Esophagus muscularis mucosa (tissue), 4 donors: ENCODE measurements at regions not wholly inside any gene's neighbourhood (a gene's known extent, or its start where the extent isn't known, plus 50 kb on each side); places are given as distances from the start of the nearest gene placed in this dataset.

Experiments
- DNase-seq: peaks from one replicate; pipeline ENCODE4 v3.0.0-alpha.2; 2017; ENCODE audit errors: extremely low spot score
- H3K27ac ChIP-seq, 4 donors: fragments of 200-600 bp; sonication (generic); replicated peaks in 1 of 4; 1 replicate in 3 of 4; 2 replicates in 1 of 4; pipeline ENCODE4 v1.5.1; 2016 to 2019; ENCODE audit warnings: mild to moderate bottlenecking in 1 of 4
- H3K27me3 ChIP-seq, 4 donors: fragments of 200-600 bp; sonication (generic); one replicate each; pipeline versions ENCODE4 v1.5.1 to v1.6.0; 2016 to 2019
- H3K36me3 ChIP-seq, 4 donors: fragments of 200-600 bp; sonication (generic); one replicate each; pipeline ENCODE4 v1.5.1; 2016 to 2019
- H3K4me1 ChIP-seq, 4 donors: fragments of 200-600 bp; sonication (generic); one replicate each; pipeline ENCODE4 v1.5.1; 2016 to 2019
- H3K4me3 ChIP-seq, 4 donors: fragments of 200-600 bp; sonication (generic); 1 replicate in 2 of 4; 2 replicates in 2 of 4; pipeline ENCODE4 v1.5.1; 2016 to 2019; ENCODE audit warnings: mild to moderate bottlenecking in 4 of 4, moderate library complexity in 1 of 4
- H3K9me3 ChIP-seq, 4 donors: fragments of 200-600 bp; sonication (generic); 1 replicate in 3 of 4; 2 replicates in 1 of 4; pipeline ENCODE4 v1.5.1; 2016 to 2019
- EP300 ChIP-seq: sonication (generic); formaldehyde crosslinking; IDR thresholded peaks from one replicate; pipeline ENCODE4 v1.6.1; 2017; ENCODE audit warnings: antibody characterized with exemption
- POLR2A ChIP-seq: fragments of 450-650 bp; IDR thresholded peaks from one replicate; pipeline ENCODE4 v1.6.1; 2017; ENCODE audit warnings: antibody characterized with exemption, moderate library complexity, mild to moderate bottlenecking, low read depth
- POLR2AphosphoS5 ChIP-seq, 2 donors: sonication (generic); formaldehyde crosslinking; IDR thresholded peaks; one replicate each; pipeline ENCODE4 v1.6.1; 2017; ENCODE audit warnings: antibody characterized with exemption in 2 of 2
- WGBS: methylation state at CpG from one replicate; pipeline ENCODE4 v1.1.5; 2018; 5-methylcytosine and 5-hydroxymethylcytosine counted together
- intact Hi-C: fragments of 100-400 bp; cut with DNase I; formaldehyde crosslinking; loops from one replicate; pipeline ENCODE4 v1.15.1; 2023
- TF ChIP-seq, protein P1 (sequence below), 3 experiments: fragments of 200-600 bp in 2 of 3; fragments of 450-650 bp in 1 of 3; sonication (generic) in 2 of 3; IDR thresholded peaks; one replicate each; pipeline ENCODE4 v1.5.1; 2017 to 2019; ENCODE audit warnings: antibody characterized with exemption in 3 of 3, mild to moderate bottlenecking in 2 of 3, moderate library complexity in 1 of 3

DNA sequence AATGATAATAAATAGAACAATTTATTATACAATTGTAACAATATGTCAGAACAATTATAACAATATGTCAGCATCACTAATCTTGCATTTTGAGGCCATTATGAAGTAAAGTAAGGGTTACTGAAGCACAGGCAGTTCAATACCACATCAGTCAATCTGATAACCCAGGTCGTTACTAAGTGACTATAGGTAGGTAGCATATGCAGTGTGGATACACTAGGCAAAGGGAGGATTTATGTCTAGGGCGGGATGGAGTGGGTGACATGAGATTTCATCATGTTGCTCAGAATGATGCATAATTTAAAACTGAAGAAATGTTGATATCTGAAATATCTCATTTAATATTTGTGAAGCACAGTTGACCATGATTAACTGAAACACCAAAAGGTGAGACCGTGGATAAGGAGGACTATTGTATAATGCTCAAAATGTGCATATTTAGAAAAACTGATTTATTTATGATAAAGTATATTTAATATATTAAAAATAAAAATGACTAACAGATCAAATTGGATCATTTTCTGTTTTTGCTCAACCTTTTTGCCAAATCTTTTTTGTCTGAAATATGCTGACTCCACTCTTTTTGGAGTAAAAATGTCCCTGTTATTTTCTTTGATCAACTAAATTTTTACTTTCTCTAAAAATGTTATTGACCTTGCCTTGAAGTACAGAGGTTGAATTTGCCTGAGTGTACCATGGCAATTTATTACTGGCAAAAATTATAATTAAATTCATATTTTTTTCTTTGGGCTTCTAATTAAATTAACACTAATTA lies 1189.4 kb upstream of the USP15 start:
- H3K4me3 ChIP-seq: no peak overlapping the region
- H3K27ac ChIP-seq: no peak overlapping the region
- intact Hi-C loops: no loop called here
- DNase-seq: no peak
- WGBS: 74% methylated on average over 3 of the region's 3 CpGs
- H3K9me3 ChIP-seq: no peaks in the 10 kb centered on the region
- no peaks in the 10 kb centered on the region for H3K27me3 ChIP-seq
- no peak for TF ChIP-seq POLR2A
- no peak for TF ChIP-seq POLR2AphosphoS5 (IDR thresholded peaks at IDR 0.05)
- TF ChIP-seq, protein P1, sequence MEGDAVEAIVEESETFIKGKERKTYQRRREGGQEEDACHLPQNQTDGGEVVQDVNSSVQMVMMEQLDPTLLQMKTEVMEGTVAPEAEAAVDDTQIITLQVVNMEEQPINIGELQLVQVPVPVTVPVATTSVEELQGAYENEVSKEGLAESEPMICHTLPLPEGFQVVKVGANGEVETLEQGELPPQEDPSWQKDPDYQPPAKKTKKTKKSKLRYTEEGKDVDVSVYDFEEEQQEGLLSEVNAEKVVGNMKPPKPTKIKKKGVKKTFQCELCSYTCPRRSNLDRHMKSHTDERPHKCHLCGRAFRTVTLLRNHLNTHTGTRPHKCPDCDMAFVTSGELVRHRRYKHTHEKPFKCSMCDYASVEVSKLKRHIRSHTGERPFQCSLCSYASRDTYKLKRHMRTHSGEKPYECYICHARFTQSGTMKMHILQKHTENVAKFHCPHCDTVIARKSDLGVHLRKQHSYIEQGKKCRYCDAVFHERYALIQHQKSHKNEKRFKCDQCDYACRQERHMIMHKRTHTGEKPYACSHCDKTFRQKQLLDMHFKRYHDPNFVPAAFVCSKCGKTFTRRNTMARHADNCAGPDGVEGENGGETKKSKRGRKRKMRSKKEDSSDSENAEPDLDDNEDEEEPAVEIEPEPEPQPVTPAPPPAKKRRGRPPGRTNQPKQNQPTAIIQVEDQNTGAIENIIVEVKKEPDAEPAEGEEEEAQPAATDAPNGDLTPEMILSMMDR (IDR thresholded peaks at IDR 0.05): no peak
- TF ChIP-seq EP300: no peak
- H3K36me3 ChIP-seq: no peaks in the 10 kb centered on the region
- no peaks in the 10 kb centered on the region for H3K4me1 ChIP-seq

DNA sequence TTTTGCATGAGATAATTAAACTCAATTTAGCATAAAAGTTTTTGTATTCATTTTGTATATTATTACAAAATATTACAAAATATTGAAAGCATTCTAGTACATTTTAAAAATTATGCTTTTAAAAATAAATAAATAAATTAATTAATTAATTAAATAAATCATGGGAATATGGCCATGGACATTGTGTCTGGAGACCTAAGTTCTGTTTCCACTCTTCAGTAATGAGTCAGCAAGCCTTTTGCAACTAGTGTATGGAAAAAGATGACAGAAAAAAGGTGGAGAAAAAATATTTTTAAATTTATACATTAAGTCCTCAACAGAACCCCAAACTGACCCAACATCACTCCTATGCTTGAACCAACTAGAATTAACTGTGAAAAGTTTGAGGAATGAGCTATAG lies 1187.5 kb upstream of the USP15 start:
- no peak overlapping the region for H3K27ac ChIP-seq
- TF ChIP-seq, protein P1 (IDR thresholded peaks at IDR 0.05): no peak
- TF ChIP-seq EP300 (no peak), POLR2A (no peak), POLR2AphosphoS5 (IDR thresholded peaks at IDR 0.05) (no peak)
- H3K9me3 ChIP-seq: no peaks in the 10 kb centered on the region
- no peaks in the 10 kb centered on the region for H3K4me1 ChIP-seq
- intact Hi-C loops: no loop called here
- no peaks in the 10 kb centered on the region for H3K27me3 ChIP-seq
- no peaks in the 10 kb centered on the region for H3K36me3 ChIP-seq
- DNase-seq: no peak
- no peak overlapping the region for H3K4me3 ChIP-seq

DNA sequence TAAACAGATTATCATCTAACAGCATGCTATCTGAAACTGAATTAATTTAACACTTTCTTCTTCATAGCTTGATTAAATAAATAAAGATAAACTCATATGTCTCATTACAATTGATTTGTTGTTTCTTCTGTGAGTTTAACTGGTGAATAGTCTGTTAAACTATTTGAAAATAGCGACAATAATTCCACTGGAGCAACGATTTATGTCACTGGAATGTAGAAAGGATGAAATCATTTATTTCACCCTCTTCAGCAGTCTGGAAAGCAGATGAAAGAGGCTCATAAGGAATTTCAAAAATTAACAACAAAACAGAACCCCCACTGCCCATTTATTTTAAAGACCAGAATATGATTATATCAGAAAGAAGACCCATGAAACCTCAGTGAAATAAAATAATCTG lies 1165.1 kb upstream of the USP15 start:
- TF ChIP-seq, protein P1 (IDR thresholded peaks at IDR 0.05): no peak
- TF ChIP-seq EP300 (no peak), POLR2A (no peak), POLR2AphosphoS5 (IDR thresholded peaks at IDR 0.05) (no peak)
- intact Hi-C loops: no loop called here
- Histone ChIP-seq H3K36me3 (no peaks in the 10 kb centered on the region), H3K27me3 (no peaks in the 10 kb centered on the region), H3K4me1 (no peaks in the 10 kb centered on the region), H3K4me3 (no peak overlapping the region), H3K27ac (no peak overlapping the region), H3K9me3 (no peaks in the 10 kb centered on the region)
- no peak for DNase-seq
- WGBS: 54% methylated on average over 2 of the region's 2 CpGs

DNA sequence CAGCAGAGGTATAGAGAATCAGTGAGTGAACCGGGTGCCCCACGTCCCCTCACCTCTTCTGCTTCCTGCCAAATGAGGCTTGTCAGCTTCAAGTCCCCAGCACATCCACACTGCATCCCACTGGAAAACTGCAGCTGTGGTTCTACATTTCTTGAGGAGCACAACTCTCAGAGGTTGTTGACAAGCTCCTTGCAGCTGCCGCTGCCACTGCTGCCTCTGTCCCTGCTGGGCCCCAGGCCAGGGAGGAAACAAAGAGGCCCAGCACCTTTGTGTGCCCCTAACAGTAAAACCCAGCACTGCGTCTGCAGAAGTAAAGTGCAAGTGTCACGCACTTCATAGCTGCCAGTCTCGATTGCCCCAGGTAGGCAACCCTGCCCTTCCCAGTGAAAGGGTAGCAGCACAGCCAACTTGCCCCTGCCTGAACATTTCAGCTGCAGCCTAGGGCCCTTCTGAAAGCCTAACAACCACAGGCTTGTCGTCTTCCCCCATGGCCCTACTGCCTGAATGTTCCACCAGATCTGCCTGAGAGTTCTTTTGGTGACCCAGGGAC lies 1162.1 kb upstream of the USP15 start:
- TF ChIP-seq, protein P1 (IDR thresholded peaks at IDR 0.05): no peak
- no peak for TF ChIP-seq POLR2AphosphoS5 (IDR thresholded peaks at IDR 0.05)
- TF ChIP-seq EP300: no peak
- no peak for TF ChIP-seq POLR2A
- H3K27ac ChIP-seq: no peak overlapping the region
- peaks cover 0 to 3% (median under 1%) of the 10 kb centered on the region in 4 donors for H3K9me3 ChIP-seq
- H3K4me1 ChIP-seq: no peaks in the 10 kb centered on the region
- intact Hi-C loops: no loop called here
- WGBS: 71% methylated on average over 7 of the region's 7 CpGs
- H3K4me3 ChIP-seq: no peak overlapping the region
- H3K27me3 ChIP-seq: no peaks in the 10 kb centered on the region
- no peaks in the 10 kb centered on the region for H3K36me3 ChIP-seq
- no peak for DNase-seq

DNA sequence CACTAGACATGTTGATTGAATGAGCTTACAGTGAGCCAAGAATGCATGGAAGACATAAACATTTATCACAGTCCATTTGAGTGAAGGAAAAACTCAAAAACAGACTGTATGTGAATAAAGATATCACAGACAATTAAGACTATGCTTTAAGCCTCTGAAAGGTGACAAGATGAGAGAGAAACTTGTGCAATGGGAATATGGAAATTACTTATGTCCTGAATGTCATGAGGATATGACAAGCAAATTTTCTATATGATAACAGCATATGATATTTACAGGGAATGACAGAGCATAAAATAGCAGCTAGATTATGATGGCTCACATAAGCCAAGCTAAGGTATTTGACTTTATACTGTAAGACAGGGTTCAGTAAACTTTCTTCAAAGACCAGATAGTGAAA lies 1153.1 kb upstream of the USP15 start:
- Histone ChIP-seq H3K36me3 (no peaks in the 10 kb centered on the region), H3K27ac (no peak overlapping the region), H3K27me3 (no peaks in the 10 kb centered on the region), H3K4me3 (no peak overlapping the region), H3K9me3 (peaks cover 0 to 16% (median 10%) of the 10 kb centered on the region in 4 donors), H3K4me1 (no peaks in the 10 kb centered on the region)
- no peak for DNase-seq
- intact Hi-C loops: no loop called here
- no peak for TF ChIP-seq POLR2A
- no peak for TF ChIP-seq EP300
- TF ChIP-seq, protein P1 (IDR thresholded peaks at IDR 0.05): no peak
- no peak for TF ChIP-seq POLR2AphosphoS5 (IDR thresholded peaks at IDR 0.05)
